ENCODE measurements at regions not wholly inside any gene's neighbourhood (a gene's known extent, or its start where the extent isn't known, plus 50 kb on each side); places are given as distances from the start of the nearest gene placed in this dataset.

GRCh38 chr21:15434163-15434905 lies 295.4 kb upstream of the USP25 start:
- no peaks in the 10 kb centered on the region for H3K36me3 ChIP-seq
- no peak for DNase-seq (ENCODE audit: low spot score in 2 of 2)
- H3K27me3 ChIP-seq = no peaks in the 10 kb centered on the region
- 84% methylated on average over 2 of the region's 2 CpGs for WGBS
- no peaks in the 10 kb centered on the region for H3K9me3 ChIP-seq
- H3K4me1 ChIP-seq = peaks cover 6% of the 10 kb centered on the region
- TF ChIP-seq POLR2A (IDR thresholded peaks at IDR 0.05) (no peak), EP300 (IDR thresholded peaks at IDR 0.05) (no peak), POLR2AphosphoS5 (IDR thresholded peaks at IDR 0.05) (no peak)
- TF ChIP-seq, protein P1, sequence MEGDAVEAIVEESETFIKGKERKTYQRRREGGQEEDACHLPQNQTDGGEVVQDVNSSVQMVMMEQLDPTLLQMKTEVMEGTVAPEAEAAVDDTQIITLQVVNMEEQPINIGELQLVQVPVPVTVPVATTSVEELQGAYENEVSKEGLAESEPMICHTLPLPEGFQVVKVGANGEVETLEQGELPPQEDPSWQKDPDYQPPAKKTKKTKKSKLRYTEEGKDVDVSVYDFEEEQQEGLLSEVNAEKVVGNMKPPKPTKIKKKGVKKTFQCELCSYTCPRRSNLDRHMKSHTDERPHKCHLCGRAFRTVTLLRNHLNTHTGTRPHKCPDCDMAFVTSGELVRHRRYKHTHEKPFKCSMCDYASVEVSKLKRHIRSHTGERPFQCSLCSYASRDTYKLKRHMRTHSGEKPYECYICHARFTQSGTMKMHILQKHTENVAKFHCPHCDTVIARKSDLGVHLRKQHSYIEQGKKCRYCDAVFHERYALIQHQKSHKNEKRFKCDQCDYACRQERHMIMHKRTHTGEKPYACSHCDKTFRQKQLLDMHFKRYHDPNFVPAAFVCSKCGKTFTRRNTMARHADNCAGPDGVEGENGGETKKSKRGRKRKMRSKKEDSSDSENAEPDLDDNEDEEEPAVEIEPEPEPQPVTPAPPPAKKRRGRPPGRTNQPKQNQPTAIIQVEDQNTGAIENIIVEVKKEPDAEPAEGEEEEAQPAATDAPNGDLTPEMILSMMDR (IDR thresholded peaks at IDR 0.05) = no peak
- H3K4me3 ChIP-seq = no peak overlapping the region
- no peak overlapping the region for H3K27ac ChIP-seq

DNA sequence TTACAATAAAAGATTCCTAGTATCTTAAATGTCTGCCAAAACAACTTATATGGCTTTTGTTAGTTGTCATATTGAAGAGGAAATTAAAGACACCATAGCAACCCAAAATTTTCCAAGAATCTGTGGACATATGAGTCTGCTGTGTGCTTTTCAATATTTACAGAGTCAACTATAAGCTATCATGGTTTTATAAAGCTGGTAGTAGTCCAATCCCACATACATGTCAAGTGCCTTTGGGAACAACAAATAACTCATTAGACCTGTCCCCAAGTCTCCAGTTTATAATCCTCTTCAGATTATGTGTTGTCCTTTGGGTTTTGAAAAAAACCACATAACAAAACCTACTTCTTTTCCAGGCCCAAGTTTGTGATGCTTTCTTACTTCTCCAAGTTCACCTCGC lies 293.8 kb upstream of the USP25 start:
- Histone ChIP-seq H3K36me3 (no peaks in the 10 kb centered on the region), H3K4me1 (no peaks in the 10 kb centered on the region), H3K4me3 (no peak overlapping the region), H3K27ac (no peak overlapping the region), H3K27me3 (no peaks in the 10 kb centered on the region), H3K9me3 (no peaks in the 10 kb centered on the region)
- DNase-seq (ENCODE audit: low spot score in 2 of 2) = no peak
- TF ChIP-seq EP300 (IDR thresholded peaks at IDR 0.05) (no peak), POLR2AphosphoS5 (IDR thresholded peaks at IDR 0.05) (no peak), POLR2A (IDR thresholded peaks at IDR 0.05) (no peak)
- TF ChIP-seq, protein P1 (IDR thresholded peaks at IDR 0.05) = no peak
- 90% methylated on average over 1 of the region's 1 CpG for WGBS

GRCh38 chr21:15437883-15438282 lies 291.9 kb upstream of the USP25 start:
- H3K4me3 ChIP-seq = no peak overlapping the region
- WGBS = 47% methylated on average over 2 of the region's 2 CpGs
- TF ChIP-seq EP300 (IDR thresholded peaks at IDR 0.05) (no peak), POLR2A (IDR thresholded peaks at IDR 0.05) (no peak), POLR2AphosphoS5 (IDR thresholded peaks at IDR 0.05) (no peak)
- TF ChIP-seq, protein P1 (IDR thresholded peaks at IDR 0.05) = no peak

DNA sequence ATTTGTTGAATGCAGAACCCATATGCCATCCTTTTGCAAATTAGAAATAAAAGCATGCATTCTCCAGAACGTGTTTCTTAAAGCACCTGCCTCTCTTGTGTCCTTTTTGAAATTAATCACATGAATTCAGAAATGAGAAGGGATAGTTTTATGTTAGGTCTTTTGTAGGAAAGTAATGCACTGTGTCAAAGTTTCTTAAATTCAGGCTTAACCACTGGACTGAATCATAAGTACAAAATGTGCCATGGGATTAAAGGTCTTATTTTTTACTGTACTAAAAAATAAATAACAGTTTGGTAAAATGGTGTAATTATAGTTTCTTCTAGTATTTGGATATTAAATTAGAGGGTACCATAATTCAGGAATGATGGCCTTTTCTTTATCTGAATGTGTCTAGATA lies 290.1 kb upstream of the USP25 start:
- WGBS = 78% methylated on average over 1 of the region's 1 CpG
- no peak for TF ChIP-seq EP300 (IDR thresholded peaks at IDR 0.05)
- TF ChIP-seq, protein P1 (IDR thresholded peaks at IDR 0.05) = no peak
- H3K4me3 ChIP-seq = no peak overlapping the region
- DNase-seq (ENCODE audit: low spot score in 2 of 2) = no peak
- H3K27me3 ChIP-seq = no peaks in the 10 kb centered on the region
- H3K36me3 ChIP-seq = no peaks in the 10 kb centered on the region
- no peak overlapping the region for H3K27ac ChIP-seq
- no peaks in the 10 kb centered on the region for H3K9me3 ChIP-seq
- peaks cover 14% of the 10 kb centered on the region for H3K4me1 ChIP-seq

More at GRCh38 chr21:15437883-15438282, 291.9 kb upstream of the USP25 start:
- DNase-seq (ENCODE audit: low spot score in 2 of 2) = no peak
- Histone ChIP-seq H3K27ac (no peak overlapping the region), H3K36me3 (no peaks in the 10 kb centered on the region), H3K4me1 (no peaks in the 10 kb centered on the region), H3K27me3 (no peaks in the 10 kb centered on the region), H3K9me3 (no peaks in the 10 kb centered on the region)

DNA sequence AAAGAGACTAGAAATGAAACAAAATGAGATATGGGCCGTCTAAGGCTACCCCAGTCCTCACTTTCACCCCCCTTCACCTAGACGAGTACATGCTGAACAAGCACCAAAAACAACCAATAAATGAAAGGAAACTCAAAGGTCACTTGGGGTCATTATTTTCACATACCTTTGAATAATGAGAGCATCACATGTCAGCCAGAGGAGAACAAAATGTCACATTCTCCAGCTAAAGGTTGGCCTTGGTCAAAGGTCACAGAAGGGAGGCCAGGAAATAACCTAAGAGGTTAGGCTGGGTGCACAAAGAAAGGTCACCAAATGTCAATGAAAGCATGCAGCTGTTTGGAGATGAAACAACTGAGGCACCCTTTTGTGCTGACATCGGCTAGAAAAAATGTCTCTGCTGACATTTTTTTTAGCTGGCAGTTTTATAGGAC lies 288.7 kb upstream of the USP25 start:
- Histone ChIP-seq H3K36me3 (no peaks in the 10 kb centered on the region), H3K4me1 (peaks cover 14% of the 10 kb centered on the region), H3K27ac (no peak overlapping the region), H3K4me3 (no peak overlapping the region), H3K27me3 (no peaks in the 10 kb centered on the region), H3K9me3 (no peaks in the 10 kb centered on the region)
- 66% methylated on average over 3 of the region's 3 CpGs for WGBS
- DNase-seq (ENCODE audit: low spot score in 2 of 2) = no peak
- TF ChIP-seq EP300 (IDR thresholded peaks at IDR 0.05) (no peak), POLR2AphosphoS5 (IDR thresholded peaks at IDR 0.05) (no peak), POLR2A (IDR thresholded peaks at IDR 0.05) (no peak)
- TF ChIP-seq, protein P1 (IDR thresholded peaks at IDR 0.05) = no peak

All from suprapubic skin (tissue), 4 donors.